SK-N-MC (cell line): ENCODE measurements at regions not wholly inside any gene's neighbourhood (a gene's known extent, or its start where the extent isn't known, plus 50 kb on each side); places are given as distances from the start of the nearest gene placed in this dataset.
A peak's percentile ranks its signal among the peaks of the same experiment; 100 is the strongest.
"Not testable (repeated sequence)": the region's sequence is repeated elsewhere in the genome, so short reads cannot be mapped to it uniquely, and the experiment has no call there.

ENCODE experiments used
- DNase-seq: peaks from one replicate; pipeline ENCODE4 v3.0.0-alpha.2; 2011; ENCODE audit warnings: low read depth, low spot score
- H3K27ac ChIP-seq: fragments of 200-600 bp; sonication (generic); 2 replicates; pipeline ENCODE4 v1.5.1; 2016; ENCODE audit warnings: mixed run types
- H3K36me3 ChIP-seq: fragments of 200-600 bp; sonication (generic); 2 replicates; pipeline ENCODE4 v1.6.1; 2017; ENCODE audit warnings: antibody characterized with exemption, low read length, mixed read lengths; ENCODE audit not compliant: insufficient read depth
- H3K4me3 ChIP-seq: fragments of 200-600 bp; sonication (generic); 2 replicates; pipeline ENCODE4 v1.5.1; 2016
- H3K9ac ChIP-seq: fragments of 200-600 bp; sonication (generic); 2 replicates; pipeline ENCODE4 v1.8.0; 2017; ENCODE audit warnings: mixed run types, mixed read lengths; ENCODE audit not compliant: insufficient read length
- H3K9me3 ChIP-seq: fragments of 200-600 bp; sonication (generic); 2 replicates; pipeline ENCODE4 v1.6.1; 2017; ENCODE audit warnings: low read depth, mild to moderate bottlenecking, antibody characterized with exemption, low read length, moderate library complexity, mixed read lengths
- EZH2 ChIP-seq: fragments of 200-600 bp; sonication (generic); IDR thresholded peaks from one replicate; pipeline ENCODE4 v1.6.1; 2017; ENCODE audit warnings: antibody characterized with exemption
- FOXP2 ChIP-seq: optimal IDR thresholded peaks from 2 replicates; pipeline ENCODE3; 2011; ENCODE audit warnings: mild to moderate bottlenecking, moderate library complexity; ENCODE audit not compliant: insufficient read depth; ENCODE audit errors: extremely low read length, control extremely low read depth
- POLR2AphosphoS5 ChIP-seq: IDR thresholded peaks from 2 replicates; pipeline ENCODE4 v1.6.1; 2012; ENCODE audit warnings: mild to moderate bottlenecking, low read depth, low read length, borderline replicate concordance

DNA sequence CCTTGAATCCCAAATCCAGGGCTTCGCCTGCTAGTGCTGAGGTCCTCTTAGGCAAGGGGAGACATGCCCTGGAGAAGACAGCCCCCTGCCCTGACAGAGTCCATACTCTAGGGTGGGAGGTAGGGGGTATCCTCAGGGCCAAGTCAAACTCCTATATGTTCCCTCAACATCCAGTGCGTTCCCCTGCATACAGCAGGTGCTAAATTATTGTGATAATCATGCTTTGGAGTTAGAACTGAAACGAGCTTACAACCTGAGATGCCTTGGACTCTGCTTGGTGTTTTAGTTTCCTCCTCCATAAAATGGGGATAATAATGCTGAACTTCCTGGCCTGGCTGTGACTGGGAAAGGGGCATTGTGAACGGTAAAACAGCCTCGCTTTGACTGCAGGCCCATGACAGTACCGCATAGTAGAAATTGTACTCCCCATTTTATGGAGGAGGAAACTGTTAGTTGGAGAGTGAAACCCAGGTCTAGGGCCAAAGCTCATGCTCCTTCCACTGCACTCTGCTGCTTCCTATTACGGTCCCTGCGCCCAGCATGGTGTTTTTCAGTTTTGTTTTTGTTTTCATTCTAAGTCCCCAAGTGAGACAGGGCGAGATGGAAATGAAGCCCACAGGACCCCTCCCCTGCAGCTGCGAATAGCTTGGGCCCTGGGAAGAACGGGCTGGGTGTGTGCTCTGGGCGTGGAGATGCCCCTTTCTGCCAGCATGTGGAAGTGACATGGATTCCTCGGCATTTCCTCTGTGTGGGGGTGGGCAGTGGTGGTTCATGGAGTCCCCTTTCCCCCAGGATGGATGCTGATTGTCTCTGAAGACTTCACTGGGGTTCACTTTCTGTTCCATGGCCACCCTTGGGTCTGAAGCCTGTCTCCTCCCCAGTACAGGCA is 162.5 kb downstream of the VEGFA start:
- no peaks in the 10 kb centered on the region for H3K9me3 ChIP-seq
- no peak overlapping the region for H3K9ac ChIP-seq
- no peak for DNase-seq
- TF ChIP-seq POLR2AphosphoS5 (no peak), EZH2 (no peak), FOXP2 (no peak)
- no peaks in the 10 kb centered on the region for H3K36me3 ChIP-seq
- H3K4me3 ChIP-seq: no peak overlapping the region
- H3K27ac ChIP-seq: no peak overlapping the region

GRCh38 chr6:43931201-43931600 is 161.2 kb downstream of the VEGFA start:
- TF ChIP-seq POLR2AphosphoS5 (no peak), EZH2 (no peak)
- Histone ChIP-seq H3K27ac (no peak overlapping the region), H3K36me3 (no peaks in the 10 kb centered on the region), H3K9ac (no peak overlapping the region), H3K4me3 (no peak overlapping the region), H3K9me3 (no peaks in the 10 kb centered on the region)
- no peak for DNase-seq

- Histone ChIP-seq H3K9me3 (no peaks in the 10 kb centered on the region), H3K27ac (no peak overlapping the region), H3K4me3 (no peak overlapping the region), H3K36me3 (no peaks in the 10 kb centered on the region), H3K9ac (no peak overlapping the region)
- TF ChIP-seq EZH2 (no peak), FOXP2 (no peak), POLR2AphosphoS5 (no peak)
- no peak for DNase-seq
These were observed 160.6 kb downstream of the VEGFA start for GRCh38 chr6:43930440-43931154.

GRCh38 chr6:43929511-43929910 is 159.5 kb downstream of the VEGFA start:
- no peak overlapping the region for H3K27ac ChIP-seq
- H3K9ac ChIP-seq: no peak overlapping the region
- no peak for DNase-seq
- no peak for TF ChIP-seq EZH2
- no peak for TF ChIP-seq FOXP2
- TF ChIP-seq POLR2AphosphoS5: no peak
- H3K9me3 ChIP-seq: no peaks in the 10 kb centered on the region
- no peaks in the 10 kb centered on the region for H3K36me3 ChIP-seq
- H3K4me3 ChIP-seq: no peak overlapping the region

- H3K9ac ChIP-seq: peak overlapping the region; percentile 77
- TF ChIP-seq POLR2AphosphoS5 (no peak), FOXP2 (no peak), EZH2 (no peak)
- H3K4me3 ChIP-seq: no peak overlapping the region
- H3K27ac ChIP-seq: peak overlapping the region; percentile 97
- no peaks in the 10 kb centered on the region for H3K36me3 ChIP-seq
- no peak for DNase-seq
- no peaks in the 10 kb centered on the region for H3K9me3 ChIP-seq
These were observed 157.7 kb downstream of the VEGFA start for GRCh38 chr6:43927532-43928210.

GRCh38 chr6:43926634-43927531 is 156.9 kb downstream of the VEGFA start:
- H3K4me3 ChIP-seq: 0 out of 2 replicates have a peak overlapping the region, but pooled peaks have one; percentile 6
- TF ChIP-seq FOXP2 (no peak), POLR2AphosphoS5 (no peak; the same call in 1 of the 2 replicates), EZH2 (no peak)
- H3K36me3 ChIP-seq: no peaks in the 10 kb centered on the region
- peak; percentile 81 for DNase-seq
- peak overlapping the region; percentile 77 for H3K9ac ChIP-seq
- peak overlapping the region; percentile 97 for H3K27ac ChIP-seq
- no peaks in the 10 kb centered on the region for H3K9me3 ChIP-seq

DNA sequence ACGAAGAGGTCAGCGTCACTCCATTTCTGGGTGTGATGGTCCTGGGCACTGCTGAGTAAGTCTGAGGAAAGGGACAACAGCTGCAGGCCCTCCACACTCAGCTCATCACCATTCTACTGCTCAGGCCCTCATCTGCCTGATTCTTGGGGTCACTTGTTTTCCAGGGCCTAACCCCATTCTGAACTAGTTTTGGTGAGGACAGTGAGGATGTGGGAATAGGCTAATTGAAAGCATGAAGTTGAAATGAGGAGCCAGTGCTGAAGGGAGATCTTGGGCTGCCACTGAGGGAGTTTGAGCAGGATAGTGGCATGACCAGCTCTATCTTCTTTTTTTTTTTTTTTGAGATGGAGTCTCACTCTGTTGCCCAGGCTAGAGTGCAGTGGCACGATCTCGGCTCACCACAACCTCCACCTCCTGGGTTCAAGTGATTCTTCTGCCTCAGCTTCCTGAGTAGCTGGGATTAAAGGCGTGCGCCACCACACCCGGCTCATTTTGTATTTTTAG is 155.7 kb downstream of the VEGFA start:
- not testable (repeated sequence) for H3K36me3 ChIP-seq, H3K9ac ChIP-seq, H3K4me3 ChIP-seq, DNase-seq, H3K9me3 ChIP-seq
- H3K27ac ChIP-seq: peak overlapping the region; percentile 97; the same call in 1 of the 2 replicates

GRCh38 chr6:43924222-43924702 is 154.3 kb downstream of the VEGFA start:
- Histone ChIP-seq H3K27ac (no peak overlapping the region; the same call in 1 of the 2 replicates), H3K9ac (peak overlapping the region; percentile 22), H3K9me3 (no peaks in the 10 kb centered on the region)

More at GRCh38 chr6:43924222-43924702, 154.3 kb downstream of the VEGFA start:
- no peak for DNase-seq
- H3K36me3 ChIP-seq: no peaks in the 10 kb centered on the region
- no peak for TF ChIP-seq EZH2
- no peak for TF ChIP-seq POLR2AphosphoS5
- no peak for TF ChIP-seq FOXP2
- H3K4me3 ChIP-seq: no peak overlapping the region
